Nephron progenitor cell (in vitro differentiated cells): ENCODE measurements at regions not wholly inside any gene's neighbourhood (a gene's known extent, or its start where the extent isn't known, plus 50 kb on each side); places are given as distances from the start of the nearest gene placed in this dataset.

ENCODE experiments used
- DNase-seq: peaks from one replicate; pipeline ENCODE4 v3.0.0; 2021
- H3K27ac Mint-ChIP-seq: 2 replicates; pipeline ENCODE4 v1.8.0; 2021; ENCODE audit warnings: mild to moderate bottlenecking, moderate library complexity, mixed read lengths
- H3K27me3 Mint-ChIP-seq: 2 replicates; pipeline ENCODE4 v1.8.0; 2021; ENCODE audit warnings: mild to moderate bottlenecking, low read depth, mixed read lengths; ENCODE audit not compliant: poor library complexity
- H3K36me3 Mint-ChIP-seq: 2 replicates; pipeline ENCODE4 v1.8.0; 2021; ENCODE audit warnings: low read depth, mixed read lengths
- H3K4me1 Mint-ChIP-seq: 2 replicates; pipeline ENCODE4 v1.8.0; 2021; ENCODE audit warnings: mixed read lengths
- H3K4me3 Mint-ChIP-seq: 2 replicates; pipeline ENCODE4 v1.8.0; 2021; ENCODE audit warnings: mild to moderate bottlenecking, moderate library complexity, mixed read lengths
- H3K9me3 Mint-ChIP-seq: 2 replicates; pipeline ENCODE4 v1.8.0; 2021; ENCODE audit warnings: mild to moderate bottlenecking, moderate library complexity, mixed read lengths
- CTCF ChIP-seq: fragments of 200-600 bp; sonication (generic); IDR thresholded peaks from 2 replicates; pipeline ENCODE4 v1.5.0; 2021; ENCODE audit warnings: antibody characterized with exemption

- no peaks in the 10 kb centered on the region for H3K4me1 Mint-ChIP-seq
- H3K4me3 Mint-ChIP-seq, result no peak overlapping the region
- TF ChIP-seq CTCF, result no peak
- no peak overlapping the region for H3K27ac Mint-ChIP-seq
- DNase-seq, result no peak
- H3K27me3 Mint-ChIP-seq, result no peaks in the 10 kb centered on the region
- H3K9me3 Mint-ChIP-seq, result no peaks in the 10 kb centered on the region
- H3K36me3 Mint-ChIP-seq, result no peaks in the 10 kb centered on the region
Measured at GRCh38 chr4:160399826-160400225, 1296.9 kb downstream of the RAPGEF2 start.

- H3K9me3 Mint-ChIP-seq, result no peaks in the 10 kb centered on the region
- no peaks in the 10 kb centered on the region for H3K36me3 Mint-ChIP-seq
- TF ChIP-seq CTCF, result no peak
- no peak for DNase-seq
- no peak overlapping the region for H3K27ac Mint-ChIP-seq
- no peaks in the 10 kb centered on the region for H3K27me3 Mint-ChIP-seq
- H3K4me3 Mint-ChIP-seq, result no peak overlapping the region
- no peaks in the 10 kb centered on the region for H3K4me1 Mint-ChIP-seq
Measured at GRCh38 chr4:160403081-160403480, 1300.2 kb downstream of the RAPGEF2 start.

GRCh38 chr4:160406263-160406825 lies 1303.5 kb downstream of the RAPGEF2 start:
- Mint-ChIP-seq H3K4me1 (no peaks in the 10 kb centered on the region), H3K27ac (no peak overlapping the region), H3K9me3 (no peaks in the 10 kb centered on the region), H3K4me3 (no peak overlapping the region), H3K27me3 (no peaks in the 10 kb centered on the region), H3K36me3 (no peaks in the 10 kb centered on the region)
- no peak for DNase-seq
- TF ChIP-seq CTCF, result no peak

- H3K4me3 Mint-ChIP-seq, result no peak overlapping the region
- H3K36me3 Mint-ChIP-seq, result no peaks in the 10 kb centered on the region
- H3K9me3 Mint-ChIP-seq, result no peaks in the 10 kb centered on the region
- no peaks in the 10 kb centered on the region for H3K4me1 Mint-ChIP-seq
- DNase-seq, result no peak
- no peak for TF ChIP-seq CTCF
- H3K27me3 Mint-ChIP-seq, result no peaks in the 10 kb centered on the region
- H3K27ac Mint-ChIP-seq, result no peak overlapping the region
Measured at GRCh38 chr4:160414496-160414895, 1311.6 kb downstream of the RAPGEF2 start.

- Mint-ChIP-seq H3K27me3 (no peaks in the 10 kb centered on the region), H3K4me1 (no peaks in the 10 kb centered on the region), H3K4me3 (no peak overlapping the region), H3K9me3 (no peaks in the 10 kb centered on the region), H3K27ac (no peak overlapping the region), H3K36me3 (no peaks in the 10 kb centered on the region)
- no peak for TF ChIP-seq CTCF
- DNase-seq, result no peak
Measured at GRCh38 chr4:160423879-160424451, 1321.1 kb downstream of the RAPGEF2 start.

GRCh38 chr4:160426233-160426632 lies 1323.4 kb downstream of the RAPGEF2 start:
- Mint-ChIP-seq H3K9me3 (peaks cover 6% of the 10 kb centered on the region), H3K27me3 (no peaks in the 10 kb centered on the region), H3K36me3 (no peaks in the 10 kb centered on the region), H3K4me1 (no peaks in the 10 kb centered on the region), H3K27ac (no peak overlapping the region), H3K4me3 (no peak overlapping the region)
- no peak for DNase-seq
- no peak for TF ChIP-seq CTCF
